HG02623 (cell line): ENCODE measurements at regions not wholly inside any gene's neighbourhood (a gene's known extent, or its start where the extent isn't known, plus 50 kb on each side); places are given as distances from the start of the nearest gene placed in this dataset.

Experiments used
- ATAC-seq: cut with Tn5 transposase; IDR thresholded peaks from one replicate; pipeline ENCODE4 v1.9.1; 2021; ENCODE audit warnings: moderate library complexity; ENCODE audit not compliant: unreplicated experiment

DNA sequence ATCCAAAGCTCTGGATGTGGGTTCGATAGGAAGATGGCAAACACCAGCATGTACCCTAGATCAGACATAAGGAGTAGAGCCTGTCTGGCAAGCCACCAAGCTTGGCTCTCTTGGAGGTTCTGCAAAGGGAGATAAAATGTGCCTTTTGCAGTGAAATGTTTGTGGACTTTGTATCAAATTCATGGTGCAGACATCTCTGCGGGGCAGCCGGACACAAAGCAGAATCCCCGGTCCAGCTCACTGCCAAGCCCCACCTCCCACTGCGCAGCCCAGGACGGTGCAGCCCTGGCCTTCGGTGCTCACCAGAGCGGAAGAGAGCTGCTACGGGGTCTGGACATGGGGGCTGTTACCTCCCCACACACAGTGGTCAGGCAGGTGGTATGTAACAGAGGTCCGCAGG is 333.6 kb upstream of the JARID2 start:
- ATAC-seq: no peak

DNA sequence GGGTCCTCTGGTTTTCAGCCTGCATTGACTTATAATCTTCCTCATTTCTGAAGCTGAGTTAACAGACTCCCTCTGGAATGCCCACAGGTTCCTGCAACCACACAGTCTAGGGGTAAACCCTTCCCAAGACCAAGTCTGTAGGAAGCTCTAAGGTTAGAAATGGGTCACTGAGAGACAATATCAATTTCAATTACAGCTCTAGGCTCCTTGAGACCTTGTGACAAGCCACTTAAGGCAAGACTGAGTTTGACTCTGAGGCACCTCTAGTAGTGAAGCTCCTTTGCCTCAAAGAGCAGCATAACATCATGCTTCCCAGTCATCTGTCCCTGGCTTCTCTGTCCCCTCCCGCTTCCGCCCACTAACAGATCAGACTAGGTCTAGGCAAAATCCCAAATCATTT is 333.2 kb upstream of the JARID2 start:
- ATAC-seq: no peak

DNA sequence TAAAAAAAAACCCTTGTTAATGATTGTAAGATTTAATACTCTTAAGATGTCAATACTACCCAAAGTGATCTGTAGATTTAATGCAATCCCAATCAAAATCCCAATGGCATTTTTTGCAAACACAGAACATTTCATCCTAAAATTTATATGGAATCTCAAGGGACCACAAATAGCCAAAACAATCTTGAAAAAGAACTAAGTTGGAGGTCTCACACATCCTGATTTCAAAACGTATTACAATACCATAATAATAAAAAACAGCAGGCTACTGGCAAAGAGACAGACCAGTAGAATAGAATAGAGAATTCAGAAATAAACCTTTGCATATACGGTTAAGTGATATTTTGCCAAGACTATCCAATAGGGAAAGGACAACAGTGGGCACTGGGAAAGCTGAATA is 331.9 kb upstream of the JARID2 start:
- no peak for ATAC-seq

DNA sequence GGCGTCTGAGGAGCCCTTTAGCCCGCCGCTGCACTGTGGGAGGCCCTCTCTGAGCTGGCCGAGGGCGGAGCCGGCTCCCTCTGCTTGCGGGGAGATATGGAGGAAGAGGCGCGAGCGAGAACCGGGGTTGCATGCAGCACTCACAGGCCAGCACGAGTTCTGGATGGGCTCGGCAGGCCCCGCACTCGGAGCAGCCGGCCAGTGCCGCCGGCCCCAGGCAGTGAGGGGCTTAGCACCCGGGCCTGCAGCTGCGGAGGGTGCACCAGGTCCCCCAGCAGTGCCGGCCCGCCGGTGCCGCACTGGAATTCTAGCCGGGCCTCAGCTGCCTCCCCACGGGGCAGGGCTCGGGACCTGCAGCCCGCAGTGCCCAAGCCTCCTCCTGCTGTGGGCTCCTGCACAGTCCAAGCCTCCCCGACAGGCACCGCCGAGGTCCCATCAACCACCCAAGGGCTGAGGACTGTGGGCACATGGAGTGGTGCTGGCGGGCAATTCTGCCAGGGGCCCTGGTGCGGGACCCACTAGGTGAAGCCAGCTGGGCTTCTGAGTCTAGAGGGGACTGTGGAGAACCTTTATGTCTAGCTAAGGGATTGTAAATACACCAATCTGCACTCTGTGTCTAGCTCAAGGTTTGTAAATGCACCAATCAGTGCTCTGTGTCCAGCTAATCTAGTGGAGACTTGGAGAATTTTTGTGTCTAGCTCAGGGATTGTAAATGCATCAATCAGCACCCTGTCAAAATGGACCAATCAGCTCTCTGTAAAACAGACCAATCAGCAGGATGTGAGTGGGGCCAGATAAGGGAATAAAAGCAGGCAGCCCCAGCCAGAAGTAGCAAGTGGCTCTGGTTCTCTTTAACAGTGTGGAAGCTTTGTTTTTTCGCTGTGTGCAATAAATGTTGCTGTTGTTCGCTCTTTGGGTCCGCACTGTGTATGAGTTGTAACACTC is 329.7 kb upstream of the JARID2 start:
- no peak for ATAC-seq

DNA sequence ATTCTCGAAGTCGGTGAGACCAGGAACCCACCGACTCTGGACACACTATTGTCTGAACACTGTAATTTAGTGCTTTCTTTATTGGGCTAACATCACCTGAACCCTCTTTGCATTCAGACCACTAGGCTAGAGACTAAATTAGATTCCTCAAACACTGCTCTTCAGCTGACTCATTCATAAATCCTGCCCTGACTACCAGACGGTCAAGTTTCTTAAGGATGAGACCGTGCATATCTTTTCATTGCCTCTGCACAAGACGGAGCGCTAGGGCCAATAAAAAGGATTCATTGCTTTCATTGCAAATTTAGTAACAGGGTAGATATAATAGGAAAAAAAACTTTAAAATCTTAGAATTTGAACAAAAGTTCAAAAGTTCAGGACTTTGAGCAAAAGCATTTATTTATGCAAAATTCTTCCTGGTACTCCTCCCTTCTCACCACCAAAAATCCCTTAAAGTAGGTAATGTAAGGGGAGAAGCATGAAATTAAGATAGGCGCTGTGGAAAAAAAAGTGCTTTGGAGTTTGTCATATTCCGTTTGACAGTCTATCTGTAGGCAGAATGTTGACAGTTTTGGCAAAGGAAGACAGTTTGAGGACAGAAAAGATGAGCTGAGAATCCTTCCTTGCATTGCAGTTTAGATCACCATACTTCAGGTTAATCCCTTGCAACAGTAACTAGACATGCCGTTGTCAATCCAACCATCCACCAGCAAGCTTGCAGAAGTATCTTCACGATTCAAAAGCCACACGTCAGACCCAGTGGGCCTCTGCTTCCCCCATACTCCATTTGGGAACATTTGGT is 328.6 kb upstream of the JARID2 start:
- no peak for ATAC-seq

DNA sequence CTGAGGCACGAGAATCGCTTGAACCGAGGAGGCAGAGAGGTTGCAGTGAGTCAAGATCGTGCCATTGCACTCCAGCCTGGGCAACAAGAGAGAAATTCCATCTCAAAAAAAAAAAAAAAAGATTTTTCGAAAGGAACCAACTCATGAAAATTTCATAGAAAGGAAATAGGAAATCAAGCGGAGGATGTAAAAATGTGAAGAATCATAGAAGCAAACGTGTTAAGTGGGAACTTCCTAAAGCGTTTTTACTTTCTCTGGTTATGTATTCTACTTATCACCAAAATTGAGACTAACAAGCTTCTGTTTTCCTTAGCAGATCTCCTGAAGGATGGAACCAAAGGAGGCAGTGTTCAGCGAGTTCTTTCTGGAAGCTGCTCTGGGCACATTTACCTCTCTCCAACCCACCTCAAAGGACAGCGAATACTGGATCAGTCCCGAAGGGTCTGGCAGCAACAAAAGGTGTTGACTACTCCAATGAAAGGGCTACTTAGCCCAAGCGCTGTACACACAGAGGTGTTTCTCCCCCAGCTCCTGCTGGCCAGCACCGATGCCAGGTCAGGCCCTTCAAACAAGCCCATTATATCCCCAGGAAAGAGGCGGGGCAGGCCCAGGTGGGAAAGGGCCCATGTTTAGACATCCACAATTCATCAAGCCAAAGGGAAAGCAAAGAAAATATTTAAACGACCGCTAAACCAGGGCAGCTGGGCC is 327.5 kb upstream of the JARID2 start:
- no peak for ATAC-seq

DNA sequence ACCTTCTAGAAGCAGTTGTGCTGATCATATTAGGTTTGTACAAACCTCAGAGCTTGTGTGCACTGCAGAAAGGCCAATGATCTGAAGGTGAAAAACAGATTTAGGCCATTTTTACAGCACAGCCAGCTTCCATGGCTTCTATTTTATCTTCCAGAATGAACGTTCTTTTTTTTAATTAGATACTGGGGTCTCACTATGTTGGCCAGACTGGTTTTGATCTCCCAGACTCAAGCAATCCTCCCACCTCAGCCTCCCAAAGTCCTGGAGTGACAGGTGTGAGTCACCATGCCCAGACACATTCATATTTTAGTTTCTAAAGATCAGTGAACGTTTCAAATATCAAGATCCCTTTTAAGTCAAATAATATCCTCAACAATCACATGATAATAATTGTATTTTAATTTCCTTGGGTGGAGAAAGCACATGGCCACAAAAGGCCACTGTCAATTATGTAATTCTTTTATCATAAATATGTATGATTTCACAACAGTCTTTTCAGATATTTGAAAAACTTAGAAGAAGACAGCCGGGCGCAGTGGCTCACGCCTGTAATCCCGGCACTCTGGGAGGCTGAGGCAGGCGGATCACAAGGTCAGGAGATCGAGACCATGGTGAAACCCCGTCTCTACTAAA is 326.7 kb upstream of the JARID2 start:
- no peak for ATAC-seq

DNA sequence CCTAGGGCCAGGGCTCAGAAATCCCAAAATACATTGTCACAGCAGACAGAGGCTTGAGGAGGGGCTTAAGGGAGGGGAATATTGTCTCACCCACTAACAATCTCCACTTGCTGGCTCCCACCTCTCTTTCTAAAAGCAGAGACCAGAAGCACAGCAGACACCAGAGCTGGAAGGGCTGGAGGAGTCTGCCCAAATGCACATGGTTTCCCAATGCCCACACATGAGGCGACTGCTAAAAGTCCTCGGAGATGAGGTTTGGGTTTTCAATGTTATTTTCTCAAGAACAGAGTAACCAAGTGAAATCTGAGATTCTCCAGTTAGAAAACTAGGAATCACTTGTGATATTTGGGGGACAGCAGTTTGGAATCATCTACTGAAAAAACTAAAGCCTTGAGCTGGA is 325.6 kb upstream of the JARID2 start:
- ATAC-seq: no peak

DNA sequence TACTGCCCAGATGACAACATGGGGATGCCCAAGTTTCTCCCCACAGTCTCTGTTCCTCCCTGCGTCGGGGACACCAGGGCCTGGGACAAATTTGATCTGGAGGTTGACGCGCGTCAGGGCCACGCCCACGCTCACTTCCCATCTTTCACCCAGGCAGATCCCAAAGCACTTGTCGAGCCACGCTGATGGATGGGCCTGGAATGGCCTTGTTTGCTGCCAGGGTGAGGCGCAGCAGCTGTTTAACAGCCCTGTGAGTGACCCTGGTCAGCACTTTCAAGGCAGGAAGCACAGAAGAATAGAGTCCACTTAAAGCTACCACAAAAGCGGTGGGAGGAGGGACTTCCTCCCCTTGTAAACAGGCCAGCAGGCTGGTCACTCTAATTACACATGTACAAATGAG is 324.7 kb upstream of the JARID2 start:
- no peak for ATAC-seq

DNA sequence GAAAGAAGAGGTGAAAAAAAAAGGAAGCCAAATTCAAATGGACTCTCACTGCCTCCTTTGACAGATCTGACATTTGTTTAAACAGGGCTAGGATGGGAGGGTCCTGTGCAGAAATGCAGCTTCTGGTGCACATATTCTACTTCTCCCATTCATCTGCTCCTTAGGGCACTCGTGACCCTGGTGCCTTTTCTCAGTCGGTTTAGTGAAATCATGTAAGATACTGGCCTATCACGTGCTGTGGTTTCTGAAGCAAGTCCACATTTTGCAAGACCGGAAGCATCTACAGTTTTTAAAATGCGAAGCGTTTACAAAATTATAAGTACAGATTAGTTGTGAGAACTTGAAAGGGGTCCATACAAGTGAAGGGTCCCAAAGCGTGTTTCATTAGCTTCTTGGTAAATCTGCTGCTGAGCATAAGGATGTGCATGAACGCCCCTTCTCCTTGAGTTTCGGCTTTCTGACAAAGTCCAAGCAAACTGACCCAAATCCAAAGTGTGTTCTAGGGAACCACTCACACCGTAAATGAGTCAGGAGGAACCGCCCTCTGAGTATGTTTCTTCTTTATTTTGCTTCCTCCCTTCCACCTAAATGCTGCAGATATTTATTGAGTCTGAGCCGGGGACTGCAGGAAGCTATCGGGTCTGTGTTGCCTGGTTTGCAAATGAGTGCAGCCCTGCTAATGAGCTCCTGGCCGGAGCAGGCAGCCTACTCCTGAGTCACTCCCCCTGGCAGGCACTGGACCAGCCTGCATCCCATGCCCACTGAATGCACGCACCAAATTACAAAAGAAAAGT is 323.8 kb upstream of the JARID2 start:
- no peak for ATAC-seq

DNA sequence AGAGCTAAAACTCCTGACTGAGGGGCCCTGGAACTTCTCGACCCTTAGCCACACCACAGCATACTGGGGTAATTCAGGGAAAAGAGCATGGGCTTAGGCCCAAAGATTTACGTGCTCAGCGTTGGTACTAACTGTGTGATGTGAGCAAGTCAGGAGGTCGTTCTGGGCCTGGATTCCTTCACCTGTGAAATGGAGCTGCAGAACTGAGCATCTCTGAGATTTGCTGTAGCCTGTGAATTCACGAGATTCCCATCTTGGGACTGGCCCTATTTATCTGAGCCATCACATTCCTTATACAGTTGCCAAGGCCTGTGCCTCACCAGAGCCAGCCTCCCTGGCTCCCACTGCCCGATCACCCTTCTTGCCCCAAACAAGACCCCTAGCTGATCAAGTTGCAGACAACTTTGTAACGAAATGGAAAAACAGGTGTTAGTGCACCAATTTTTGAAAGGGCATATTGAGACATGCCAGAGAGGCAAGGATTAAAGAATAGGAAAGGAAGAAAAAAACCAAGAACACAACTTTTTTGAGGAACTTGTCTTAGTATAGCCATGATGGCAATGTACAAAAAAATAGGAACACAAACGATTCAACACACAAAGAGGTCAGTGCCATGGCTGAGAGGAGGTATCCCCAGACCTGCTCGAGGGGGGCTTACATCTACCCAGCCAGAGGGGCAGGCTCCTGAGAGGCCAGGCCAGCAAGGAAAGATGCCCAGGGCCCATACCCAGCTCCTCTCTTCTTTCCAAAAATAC is 323.0 kb upstream of the JARID2 start:
- no peak for ATAC-seq

DNA sequence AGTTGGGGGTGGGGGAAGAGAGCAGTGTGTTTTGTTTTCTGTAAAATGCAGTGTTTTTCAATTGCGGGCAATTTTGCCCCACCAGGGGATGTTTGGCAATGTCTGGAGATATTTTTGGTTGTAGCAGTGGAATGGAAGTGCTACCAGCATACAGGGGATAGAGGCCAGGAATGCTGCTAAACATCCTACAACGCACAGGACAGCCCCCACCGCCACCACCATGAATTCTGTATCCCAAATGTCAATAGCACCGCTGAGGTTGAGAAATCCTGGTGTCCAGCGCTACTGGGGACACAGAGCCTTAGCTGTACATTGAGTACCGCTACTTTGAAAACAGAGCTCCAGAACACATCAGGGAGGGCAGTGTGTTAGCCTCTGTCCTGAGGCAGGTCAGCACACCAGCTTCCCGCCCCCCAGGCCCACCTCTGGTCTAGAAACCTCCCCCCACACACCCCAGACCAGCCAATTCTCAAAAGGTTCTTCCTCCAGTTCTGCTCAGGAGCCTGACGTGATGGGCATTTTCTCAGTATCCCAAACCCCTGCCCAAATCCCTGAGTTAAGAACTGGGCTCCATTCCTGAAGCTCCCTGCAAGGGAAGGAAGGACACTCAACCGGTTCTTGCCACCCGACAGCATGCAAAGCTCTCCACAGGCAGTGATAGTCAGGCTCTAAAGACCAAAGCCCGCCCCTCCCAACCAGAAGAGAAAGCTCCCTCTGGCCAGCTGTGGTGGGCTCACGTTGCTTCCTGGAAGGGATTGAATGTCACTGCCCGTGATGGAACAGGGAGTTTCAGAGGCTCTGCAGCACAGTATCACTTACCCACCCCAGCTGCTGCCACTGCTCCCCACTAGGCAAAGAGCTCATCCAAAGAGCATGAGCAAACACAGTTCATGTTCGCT is 321.5 kb upstream of the JARID2 start:
- no peak for ATAC-seq

DNA sequence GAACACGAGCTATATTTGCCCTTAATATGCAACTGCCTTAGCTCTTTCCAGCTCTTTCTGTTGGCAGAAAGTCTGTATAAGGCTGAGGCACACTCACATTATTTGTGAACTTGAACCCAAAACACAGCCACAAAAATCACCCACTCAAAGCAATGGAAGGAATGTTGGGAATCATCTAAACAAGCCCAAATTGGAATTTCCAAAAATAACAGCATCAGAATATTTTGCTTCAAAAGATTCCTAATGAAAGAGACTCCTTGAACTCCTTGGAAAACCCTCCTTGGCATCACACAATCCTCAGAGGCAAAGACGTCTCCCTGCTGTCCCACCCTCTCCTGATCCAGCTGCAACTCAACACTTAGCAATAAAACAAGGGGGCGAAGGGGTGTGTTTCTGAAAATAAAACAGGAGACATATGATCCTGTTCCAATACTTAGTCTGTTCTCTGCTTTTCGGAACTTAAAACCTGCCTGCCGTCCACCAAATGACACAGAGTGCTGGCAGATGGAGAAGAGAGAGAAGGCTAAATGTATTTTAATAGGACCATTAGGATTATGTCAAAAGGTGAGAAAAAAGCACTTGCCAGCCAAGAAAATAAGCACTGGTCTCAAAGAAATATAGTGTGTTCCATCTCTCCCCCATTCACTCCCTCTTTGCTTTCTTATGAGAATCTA is 320.7 kb upstream of the JARID2 start:
- ATAC-seq: no peak

DNA sequence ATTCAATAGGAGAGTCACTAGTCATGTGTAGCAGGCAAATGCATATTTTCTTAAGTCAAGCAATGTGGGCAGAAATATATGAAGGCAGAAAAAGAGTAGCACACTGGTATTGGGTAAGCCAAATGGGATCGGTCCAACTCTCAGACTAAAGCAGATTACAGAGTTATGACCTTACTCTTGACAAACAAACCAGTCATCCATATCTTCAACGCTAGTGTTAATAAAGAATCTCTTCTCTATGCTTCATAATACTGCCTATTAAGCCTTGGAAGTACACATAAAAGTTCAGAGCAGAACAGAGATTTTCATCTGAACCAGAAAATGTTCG is 320.2 kb upstream of the JARID2 start:
- no peak for ATAC-seq

DNA sequence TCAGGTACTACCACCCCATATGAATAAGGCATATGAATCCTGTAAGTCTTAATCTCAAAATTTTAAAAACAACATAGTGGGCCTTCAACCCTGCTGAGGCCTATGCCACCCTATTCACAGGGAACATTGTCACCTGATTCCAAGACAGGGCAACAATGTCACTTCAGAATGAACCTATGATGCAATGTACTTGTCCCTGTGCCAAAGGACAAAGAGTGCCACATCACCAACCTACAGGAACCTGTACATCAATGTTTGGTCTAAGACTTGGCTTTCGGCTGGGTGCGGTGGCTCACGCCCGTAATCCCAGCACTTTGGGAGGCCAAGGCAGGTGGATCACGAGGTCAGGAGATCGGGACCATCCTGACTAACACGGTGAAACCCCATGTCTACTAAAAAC is 318.5 kb upstream of the JARID2 start:
- no peak for ATAC-seq

DNA sequence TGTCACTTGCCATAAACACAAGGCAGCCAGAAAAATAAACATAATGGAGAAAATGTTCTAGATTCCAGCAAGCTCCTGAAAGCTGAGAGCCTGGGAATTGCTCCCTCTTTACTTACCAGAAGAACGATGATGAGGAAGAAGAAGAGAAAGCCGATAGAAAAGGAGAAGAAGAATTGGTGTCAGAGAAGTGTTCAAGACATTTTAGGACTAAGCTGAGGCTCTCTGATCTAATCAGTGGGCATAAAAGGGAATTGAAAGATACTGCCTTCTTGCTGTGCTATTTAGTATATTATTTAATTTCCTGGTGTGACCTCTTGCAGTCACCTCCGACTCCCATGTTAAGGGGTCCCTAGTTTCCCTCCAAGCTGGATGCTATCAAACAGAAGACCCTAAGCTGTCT is 316.6 kb upstream of the JARID2 start:
- no peak for ATAC-seq

DNA sequence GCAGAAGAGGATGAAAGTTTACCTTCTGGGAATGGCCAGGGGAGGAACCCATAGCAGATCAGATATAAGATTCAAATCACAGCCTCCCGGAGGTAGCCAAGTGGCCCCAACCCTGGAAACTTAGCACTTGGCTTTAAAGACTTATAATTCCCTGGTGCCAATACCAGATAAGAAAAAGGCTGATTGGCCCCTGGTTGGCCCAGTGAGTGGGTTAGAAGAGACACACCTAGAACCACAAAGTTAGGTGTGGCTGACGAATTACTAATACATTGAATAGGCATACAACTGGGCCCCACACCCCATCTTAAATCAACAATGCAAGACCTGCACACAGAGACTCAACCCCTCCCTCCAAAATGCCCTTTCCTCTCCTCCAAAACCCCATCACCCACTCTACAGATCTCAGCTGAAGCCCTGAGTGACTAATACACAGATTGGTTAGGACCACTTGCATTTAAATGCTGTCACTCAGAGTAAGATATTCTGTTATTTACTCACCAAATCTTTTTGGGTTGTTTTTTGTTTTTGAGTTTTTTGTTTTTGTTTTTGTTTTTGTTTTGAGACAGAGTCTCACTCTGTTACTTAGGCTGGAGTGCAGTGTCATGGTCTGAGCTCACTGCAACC is 315.4 kb upstream of the JARID2 start:
- ATAC-seq: no peak
